ENCODE measurements at regions not wholly inside any gene's neighbourhood (a gene's known extent, or its start where the extent isn't known, plus 50 kb on each side); places are given as distances from the start of the nearest gene placed in this dataset.

- Histone ChIP-seq H2AFZ (ENCODE audit: low read depth, low read length, severe bottlenecking) (peak overlapping the region; percentile 54), H4K20me1 (ENCODE audit: low read depth, low read length) (no peaks in the 10 kb centered on the region), H3F3A (ENCODE audit: insufficient read depth) (no peaks in the 10 kb centered on the region), H3K9me2 (replicated peaks; ENCODE audit: insufficient read depth, low read length) (no peaks in the 10 kb centered on the region), H3K27ac (ENCODE audit: low read depth, low read length) (no peak overlapping the region), H3K9ac (ENCODE audit: low read length) (no peak overlapping the region), H3K36me3 (ENCODE audit: low read length) (no peaks in the 10 kb centered on the region), H3K9me3 (ENCODE audit: insufficient read depth, low read length) (no peaks in the 10 kb centered on the region), H3K4me3 (ENCODE audit: insufficient read depth, low read length, poor library complexity, severe bottlenecking) (no peak overlapping the region), H3K4me2 (ENCODE audit: low read depth, low read length, poor library complexity, severe bottlenecking) (no peak overlapping the region), H3K27me3 (ENCODE audit: low read length) (no peaks in the 10 kb centered on the region), H3K79me2 (ENCODE audit: insufficient read depth, low read length) (no peaks in the 10 kb centered on the region)
- TF ChIP-seq EZH2phosphoT487 (conservative IDR thresholded peaks at IDR 0.05; ENCODE audit: low read length) = no peak
- TF ChIP-seq, protein P1, sequence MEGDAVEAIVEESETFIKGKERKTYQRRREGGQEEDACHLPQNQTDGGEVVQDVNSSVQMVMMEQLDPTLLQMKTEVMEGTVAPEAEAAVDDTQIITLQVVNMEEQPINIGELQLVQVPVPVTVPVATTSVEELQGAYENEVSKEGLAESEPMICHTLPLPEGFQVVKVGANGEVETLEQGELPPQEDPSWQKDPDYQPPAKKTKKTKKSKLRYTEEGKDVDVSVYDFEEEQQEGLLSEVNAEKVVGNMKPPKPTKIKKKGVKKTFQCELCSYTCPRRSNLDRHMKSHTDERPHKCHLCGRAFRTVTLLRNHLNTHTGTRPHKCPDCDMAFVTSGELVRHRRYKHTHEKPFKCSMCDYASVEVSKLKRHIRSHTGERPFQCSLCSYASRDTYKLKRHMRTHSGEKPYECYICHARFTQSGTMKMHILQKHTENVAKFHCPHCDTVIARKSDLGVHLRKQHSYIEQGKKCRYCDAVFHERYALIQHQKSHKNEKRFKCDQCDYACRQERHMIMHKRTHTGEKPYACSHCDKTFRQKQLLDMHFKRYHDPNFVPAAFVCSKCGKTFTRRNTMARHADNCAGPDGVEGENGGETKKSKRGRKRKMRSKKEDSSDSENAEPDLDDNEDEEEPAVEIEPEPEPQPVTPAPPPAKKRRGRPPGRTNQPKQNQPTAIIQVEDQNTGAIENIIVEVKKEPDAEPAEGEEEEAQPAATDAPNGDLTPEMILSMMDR (IDR thresholded peaks at IDR 0.05; ENCODE audit: insufficient read depth, low read length, poor library complexity, severe bottlenecking) = no peak
Observed at GRCh38 chr13:64884976-64885375, 2345.2 kb downstream of the PCDH9 start.

GRCh38 chr13:64877176-64877575, 2353.0 kb downstream of the PCDH9 start:
- no peaks in the 10 kb centered on the region for H3K9me3 ChIP-seq (ENCODE audit: insufficient read depth, low read length)

GRCh38 chr13:64871742-64872141, 2358.4 kb downstream of the PCDH9 start:
- Histone ChIP-seq H3K27ac (ENCODE audit: low read depth, low read length) (no peak overlapping the region), H2AFZ (ENCODE audit: low read depth, low read length, severe bottlenecking) (peak overlapping the region; percentile 37), H4K20me1 (ENCODE audit: low read depth, low read length) (no peaks in the 10 kb centered on the region), H3K9me3 (ENCODE audit: insufficient read depth, low read length) (peaks cover 4% of the 10 kb centered on the region; the same call in 1 of the 2 replicates), H3K4me2 (ENCODE audit: low read depth, low read length, poor library complexity, severe bottlenecking) (no peak overlapping the region), H3K79me2 (ENCODE audit: insufficient read depth, low read length) (no peaks in the 10 kb centered on the region), H3K9me2 (replicated peaks; ENCODE audit: insufficient read depth, low read length) (no peaks in the 10 kb centered on the region), H3K4me3 (ENCODE audit: insufficient read depth, low read length, poor library complexity, severe bottlenecking) (no peak overlapping the region), H3K27me3 (ENCODE audit: low read length) (no peaks in the 10 kb centered on the region), H3K9ac (ENCODE audit: low read length) (no peak overlapping the region), H3K36me3 (ENCODE audit: low read length) (0 out of 2 replicates have a peak, but pooled peaks cover 2% of the 10 kb centered on the region), H3F3A (ENCODE audit: insufficient read depth) (no peaks in the 10 kb centered on the region)
- TF ChIP-seq EZH2phosphoT487 (conservative IDR thresholded peaks at IDR 0.05; ENCODE audit: low read length) = no peak

More at GRCh38 chr13:64877176-64877575, 2353.0 kb downstream of the PCDH9 start:
- no peaks in the 10 kb centered on the region for H3K36me3 ChIP-seq (ENCODE audit: low read length)
- no peak overlapping the region for H3K9ac ChIP-seq (ENCODE audit: low read length)
- H3K79me2 ChIP-seq (ENCODE audit: insufficient read depth, low read length) = no peaks in the 10 kb centered on the region
- H2AFZ ChIP-seq (ENCODE audit: low read depth, low read length, severe bottlenecking) = no peak overlapping the region
- H3K9me2 ChIP-seq (replicated peaks; ENCODE audit: insufficient read depth, low read length) = no peaks in the 10 kb centered on the region
- H3K27ac ChIP-seq (ENCODE audit: low read depth, low read length) = no peak overlapping the region
- H4K20me1 ChIP-seq (ENCODE audit: low read depth, low read length) = no peaks in the 10 kb centered on the region
- H3K4me2 ChIP-seq (ENCODE audit: low read depth, low read length, poor library complexity, severe bottlenecking) = no peak overlapping the region
- no peaks in the 10 kb centered on the region for H3K27me3 ChIP-seq (ENCODE audit: low read length)
- TF ChIP-seq, protein P1 (IDR thresholded peaks at IDR 0.05; ENCODE audit: insufficient read depth, low read length, poor library complexity, severe bottlenecking) = no peak
- TF ChIP-seq EZH2phosphoT487 (conservative IDR thresholded peaks at IDR 0.05; ENCODE audit: low read length) = no peak
- H3F3A ChIP-seq (ENCODE audit: insufficient read depth) = no peaks in the 10 kb centered on the region
- H3K4me3 ChIP-seq (ENCODE audit: insufficient read depth, low read length, poor library complexity, severe bottlenecking) = no peak overlapping the region

DNA sequence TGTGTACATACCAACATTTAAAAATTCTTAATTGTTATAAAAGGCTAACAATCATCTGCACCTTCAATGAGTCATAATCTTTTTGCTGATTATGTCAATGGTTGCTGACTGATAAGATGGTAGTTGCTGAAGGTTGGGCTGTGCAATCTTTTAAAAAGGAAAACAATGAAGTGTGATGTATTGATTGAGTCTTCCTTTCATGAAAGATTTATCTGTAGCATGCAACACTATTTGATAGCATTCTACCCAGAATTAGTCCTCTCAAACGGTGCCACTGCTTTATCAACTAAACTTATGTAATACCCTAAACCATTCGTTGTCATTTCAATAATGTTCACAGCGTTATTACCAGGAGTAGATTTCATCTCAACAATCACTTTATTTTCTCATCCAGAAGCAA, 2360.6 kb downstream of the PCDH9 start:
- H3K36me3 ChIP-seq (ENCODE audit: low read length) = 0 out of 2 replicates have a peak, but pooled peaks cover 2% of the 10 kb centered on the region
- H4K20me1 ChIP-seq (ENCODE audit: low read depth, low read length) = no peaks in the 10 kb centered on the region
- no peak for TF ChIP-seq EZH2phosphoT487 (conservative IDR thresholded peaks at IDR 0.05; ENCODE audit: low read length)
- TF ChIP-seq, protein P1 (IDR thresholded peaks at IDR 0.05; ENCODE audit: insufficient read depth, low read length, poor library complexity, severe bottlenecking) = no peak
- H3K27ac ChIP-seq (ENCODE audit: low read depth, low read length) = no peak overlapping the region
- H3F3A ChIP-seq (ENCODE audit: insufficient read depth) = no peaks in the 10 kb centered on the region
- H3K4me2 ChIP-seq (ENCODE audit: low read depth, low read length, poor library complexity, severe bottlenecking) = no peak overlapping the region
- H2AFZ ChIP-seq (ENCODE audit: low read depth, low read length, severe bottlenecking) = no peak overlapping the region
- no peaks in the 10 kb centered on the region for H3K27me3 ChIP-seq (ENCODE audit: low read length)
- H3K79me2 ChIP-seq (ENCODE audit: insufficient read depth, low read length) = no peaks in the 10 kb centered on the region
- H3K9me3 ChIP-seq (ENCODE audit: insufficient read depth, low read length) = peaks cover 4% of the 10 kb centered on the region; the same call in 1 of the 2 replicates
- no peak overlapping the region for H3K4me3 ChIP-seq (ENCODE audit: insufficient read depth, low read length, poor library complexity, severe bottlenecking)
- H3K9ac ChIP-seq (ENCODE audit: low read length) = no peak overlapping the region
- no peaks in the 10 kb centered on the region for H3K9me2 ChIP-seq (replicated peaks; ENCODE audit: insufficient read depth, low read length)

Data from SU-DHL-6 (cell line).